B cell (primary cell): ENCODE measurements at regions not wholly inside any gene's neighbourhood (a gene's known extent, or its start where the extent isn't known, plus 50 kb on each side); places are given as distances from the start of the nearest gene placed in this dataset.

Source experiments
- CTCF ChIP-seq: fragments of 200-600 bp; IDR thresholded peaks from one replicate; pipeline ENCODE4 v1.8.0; 2022; ENCODE audit warnings: antibody characterized with exemption, mild to moderate bottlenecking
- EZH2 ChIP-seq: IDR thresholded peaks from 2 replicates; pipeline ENCODE4 v1.6.1; 2012; ENCODE audit warnings: borderline replicate concordance, low read depth, mild to moderate bottlenecking, moderate library complexity, low read length; ENCODE audit not compliant: insufficient read depth, poor library complexity, severe bottlenecking

- TF ChIP-seq CTCF, result no peak
- no peak for TF ChIP-seq EZH2
Measured at GRCh38 chr2:236702657-236703372, 133.2 kb downstream of the ACKR3 start.
